ENCODE measurements at regions not wholly inside any gene's neighbourhood (a gene's known extent, or its start where the extent isn't known, plus 50 kb on each side); places are given as distances from the start of the nearest gene placed in this dataset.

DNA sequence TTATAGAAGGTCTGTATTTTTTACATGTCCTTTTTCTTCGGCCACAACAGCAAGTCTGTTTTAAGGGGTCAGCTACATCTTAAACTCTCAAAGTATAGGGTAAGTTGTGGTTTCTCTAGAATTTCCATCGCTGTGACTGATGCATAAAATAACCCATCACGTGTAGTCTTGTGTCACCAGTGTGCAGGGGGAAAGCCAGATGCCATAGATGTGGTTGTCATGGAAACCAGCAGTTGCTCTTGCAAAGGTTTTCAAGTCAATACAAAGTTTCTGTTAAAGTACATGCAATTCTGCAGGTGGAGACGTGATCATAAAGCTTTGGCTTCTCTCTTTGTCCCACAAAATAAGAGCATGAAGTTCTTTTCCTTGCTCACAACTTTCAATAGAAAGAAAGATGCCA, 210.3 kb upstream of the ONECUT1 start:
- DNase-seq = no peak

GRCh38 chr15:52997123-52997522, 207.0 kb upstream of the ONECUT1 start:
- no peak for DNase-seq

- no peak for DNase-seq
Measured at GRCh38 chr15:52994290-52994689, 204.2 kb upstream of the ONECUT1 start.

DNA sequence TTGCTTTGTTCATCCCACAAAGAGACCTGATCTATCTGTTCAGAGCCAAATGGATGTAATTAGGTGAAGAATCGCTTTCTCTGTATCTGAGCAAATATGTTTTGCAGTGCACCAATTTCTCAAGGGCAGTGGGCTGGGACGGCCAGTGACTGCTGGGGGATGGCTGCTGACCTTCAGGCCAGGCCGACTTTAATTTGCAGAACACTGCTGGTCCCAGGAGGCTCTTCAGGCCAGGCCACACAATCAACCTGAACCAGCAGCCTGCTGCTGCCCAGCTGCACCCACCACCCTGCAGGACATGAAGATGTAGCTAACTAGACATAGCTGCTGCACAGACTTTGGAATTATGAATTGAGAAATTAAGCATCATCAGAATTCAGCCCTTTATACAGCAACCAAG, 194.4 kb upstream of the ONECUT1 start:
- no peak for DNase-seq

DNA sequence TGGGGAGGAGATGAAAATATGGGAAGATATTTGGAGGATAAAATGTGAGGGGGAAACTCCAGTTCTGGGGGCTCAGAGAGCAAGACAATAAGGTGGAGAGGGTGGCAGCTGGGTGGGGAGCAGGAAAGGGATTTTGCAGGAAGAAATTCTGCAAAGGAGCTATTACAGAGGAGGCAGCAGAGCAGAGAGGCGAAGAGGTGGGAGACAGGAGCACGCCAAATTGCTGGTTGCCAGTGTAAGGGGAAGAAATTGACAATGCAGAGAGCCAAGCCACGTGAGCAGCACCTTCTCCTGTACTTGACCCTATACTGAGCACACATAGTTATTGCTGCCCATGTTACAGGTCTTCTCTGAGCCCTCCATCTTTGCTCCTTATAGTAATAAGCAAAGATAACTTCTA, 190.3 kb upstream of the ONECUT1 start:
- no peak for DNase-seq

GRCh38 chr15:52976516-52977075, 186.5 kb upstream of the ONECUT1 start:
- DNase-seq = no peak

- no peak for DNase-seq
Measured at GRCh38 chr15:52975941-52976449, 185.9 kb upstream of the ONECUT1 start.

- no peak for DNase-seq
Measured at GRCh38 chr15:52963865-52964264, 173.7 kb upstream of the ONECUT1 start.

DNA sequence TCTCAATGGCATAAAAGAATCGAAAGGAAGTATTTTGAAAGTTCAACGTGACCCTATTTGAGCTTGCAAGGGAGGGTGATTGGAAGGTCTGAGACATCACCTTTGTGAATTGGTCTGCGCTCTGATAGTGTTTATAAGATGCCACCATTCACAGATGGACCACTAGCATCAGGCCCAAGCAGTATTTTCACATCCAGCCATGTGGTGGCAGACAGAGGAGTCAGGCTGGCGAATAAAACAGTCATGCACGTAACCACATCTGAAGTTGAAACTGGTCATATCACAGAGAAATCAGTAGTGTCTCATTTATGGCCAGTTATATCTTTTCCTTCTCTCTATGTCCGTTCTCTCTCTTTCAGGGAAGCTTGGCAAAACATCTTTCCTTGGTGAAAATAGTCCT, 170.1 kb upstream of the ONECUT1 start:
- DNase-seq = no peak

- DNase-seq = no peak
Measured at GRCh38 chr15:52943746-52944145, 153.6 kb upstream of the ONECUT1 start.

GRCh38 chr15:52936489-52936888, 146.4 kb upstream of the ONECUT1 start:
- DNase-seq = no peak

- DNase-seq = no peak
Measured at GRCh38 chr15:52925130-52925529, 135.0 kb upstream of the ONECUT1 start.

DNA sequence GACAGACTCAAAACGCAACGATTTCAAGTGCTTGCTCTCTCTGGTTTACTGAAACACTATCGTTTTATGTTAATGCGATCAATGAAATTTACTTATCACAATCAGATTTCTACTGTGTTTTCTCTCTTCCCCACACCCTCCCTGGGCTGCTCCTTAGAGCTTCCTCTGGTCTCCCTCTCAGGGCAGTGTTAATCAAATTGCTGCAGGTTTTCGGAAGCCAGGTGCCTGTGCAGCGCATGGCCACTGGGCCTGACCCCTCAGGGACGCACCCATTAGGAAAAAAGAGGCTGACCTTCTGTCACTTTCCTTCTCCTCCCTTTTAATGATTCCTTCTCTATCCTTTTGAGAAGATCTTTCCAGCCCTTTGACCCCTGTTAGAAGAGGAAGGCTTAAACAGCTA, 134.5 kb upstream of the ONECUT1 start:
- no peak for DNase-seq

DNA sequence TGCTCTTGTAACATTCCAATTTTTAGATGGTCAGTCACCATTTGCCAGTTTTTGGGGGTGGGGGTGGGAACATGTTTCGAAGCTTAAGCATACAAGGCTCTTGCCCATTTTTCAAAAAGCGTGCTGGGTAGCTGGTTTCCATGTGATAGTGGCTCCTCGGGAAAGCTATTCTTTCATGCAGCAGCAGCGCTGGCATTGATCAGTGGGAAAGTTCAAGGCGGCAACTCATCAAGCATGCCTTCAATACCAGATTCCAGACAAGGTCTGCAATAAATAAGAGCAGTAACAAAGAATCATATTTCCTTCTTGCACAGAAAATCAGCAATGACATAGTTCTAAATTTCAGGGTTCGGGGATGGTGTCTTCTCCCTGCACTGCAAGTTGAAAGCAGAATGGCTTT, 133.5 kb upstream of the ONECUT1 start:
- no peak for DNase-seq

DNA sequence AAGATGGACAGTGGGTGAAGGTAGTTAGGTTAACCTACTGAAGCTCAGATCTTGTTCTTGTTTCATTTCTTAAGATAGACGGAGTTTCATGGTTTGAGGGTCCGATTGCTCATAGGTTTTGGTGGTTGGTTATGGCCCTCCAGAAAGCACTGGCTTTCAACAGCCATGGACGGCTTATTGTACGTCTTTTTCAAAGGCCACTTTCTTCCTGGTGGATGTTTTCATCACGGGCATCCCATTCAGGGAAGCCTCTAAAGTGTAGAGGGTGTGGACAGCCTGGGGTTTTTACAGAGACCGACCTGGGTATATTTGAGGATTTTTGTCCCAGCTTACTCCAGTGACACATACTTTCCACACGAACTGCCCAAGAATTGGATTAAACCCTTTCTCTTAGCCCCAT, 132.7 kb upstream of the ONECUT1 start:
- DNase-seq = no peak

- DNase-seq = no peak
Measured at GRCh38 chr15:52912172-52912571, 122.0 kb upstream of the ONECUT1 start.

GRCh38 chr15:52893338-52893737, 103.2 kb upstream of the ONECUT1 start:
- no peak for DNase-seq

DNA sequence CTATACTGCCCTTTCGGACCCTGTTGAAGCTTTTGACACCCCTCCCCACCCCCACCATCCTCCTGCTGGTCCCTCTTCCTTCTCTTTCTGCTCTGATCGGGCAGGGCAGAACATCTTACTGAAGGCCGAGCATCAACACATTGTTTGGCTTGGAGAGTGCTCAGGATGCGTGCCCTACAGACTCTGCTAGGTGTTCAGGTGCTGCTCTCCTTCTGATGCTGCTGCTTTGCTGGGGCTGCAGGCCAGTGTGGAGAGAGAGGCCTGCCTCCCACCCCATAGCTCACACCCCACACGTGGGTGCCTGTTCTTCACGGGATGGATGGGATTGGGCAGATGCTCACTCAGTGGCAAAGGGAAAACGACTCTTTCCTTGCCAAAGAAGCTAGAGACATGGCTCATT, 89.8 kb upstream of the ONECUT1 start:
- no peak for DNase-seq

- no peak for DNase-seq
Measured at GRCh38 chr15:52879145-52879544, 89.0 kb upstream of the ONECUT1 start.

DNA sequence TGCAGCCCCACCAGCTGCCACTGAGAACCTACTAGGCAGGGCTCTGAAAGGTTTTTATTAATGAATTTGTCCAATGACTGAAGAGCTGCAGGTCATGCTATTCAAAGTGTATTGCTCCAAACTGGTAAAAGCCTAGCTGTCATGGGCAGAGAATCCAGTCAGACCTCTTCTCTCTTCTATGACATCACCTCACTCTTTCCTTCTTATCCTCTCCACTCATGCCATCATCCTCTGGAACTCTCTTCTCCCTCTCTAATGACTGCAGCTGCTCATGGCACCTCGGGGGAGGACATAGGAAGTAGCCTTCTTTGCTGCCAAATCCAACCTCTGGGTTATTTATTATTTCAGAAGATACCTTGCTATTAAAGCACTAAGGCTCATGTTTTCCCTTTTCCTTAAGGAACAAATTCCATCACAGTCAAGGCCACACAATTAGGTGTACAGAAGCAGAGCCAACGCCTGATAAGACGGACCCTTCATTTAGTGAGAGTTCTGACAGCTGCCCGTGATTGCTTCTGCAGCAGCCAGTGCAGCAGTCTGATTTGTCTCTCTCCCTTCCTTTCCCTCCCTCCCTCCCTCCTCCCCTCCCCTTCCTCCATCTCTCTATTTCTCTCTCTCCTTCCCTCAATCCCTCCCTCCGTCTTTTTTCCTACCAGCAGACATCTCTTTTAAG, 87.0 kb upstream of the ONECUT1 start:
- no peak for DNase-seq

GRCh38 chr15:52872036-52872818, 82.1 kb upstream of the ONECUT1 start:
- DNase-seq = no peak

DNA sequence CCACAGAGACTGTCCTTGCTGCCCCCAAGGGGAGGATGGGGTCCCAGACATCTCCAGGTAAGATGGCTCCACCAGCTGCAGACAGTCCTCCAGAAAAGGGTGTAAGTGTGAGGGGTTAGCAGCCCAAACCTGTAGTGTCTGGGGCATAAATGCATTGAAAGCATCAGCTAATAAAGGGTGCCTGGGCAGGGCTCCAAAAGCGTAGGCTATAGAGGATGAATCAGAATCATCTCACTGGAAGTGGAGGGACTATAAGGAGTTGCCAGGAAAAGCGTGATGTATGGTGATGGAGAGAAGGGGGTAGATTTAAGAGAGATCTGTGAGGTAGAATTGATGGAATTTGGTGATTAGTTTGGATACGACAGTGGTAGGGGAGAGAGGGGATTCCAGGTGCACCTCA, 79.9 kb upstream of the ONECUT1 start:
- DNase-seq = no peak

DNA sequence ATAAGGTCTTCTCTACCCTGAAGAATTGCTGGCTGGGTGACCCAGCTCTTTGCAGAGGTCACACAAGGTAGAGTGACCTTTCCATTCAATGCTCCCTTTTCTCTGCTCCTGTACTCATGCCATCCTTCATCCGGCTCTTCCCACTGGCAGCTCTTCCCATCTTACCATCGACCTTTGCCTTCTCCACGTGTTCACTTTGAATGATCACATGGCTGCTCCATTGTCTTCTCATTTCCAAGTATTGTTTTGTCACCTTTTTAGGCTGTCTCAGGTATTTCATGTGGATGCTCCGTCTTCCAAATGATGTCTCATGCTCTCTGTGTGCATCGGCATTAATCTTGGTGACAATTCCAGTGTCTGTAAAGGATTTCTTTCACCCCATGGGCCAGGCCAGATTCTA, 76.6 kb upstream of the ONECUT1 start:
- no peak for DNase-seq

DNA sequence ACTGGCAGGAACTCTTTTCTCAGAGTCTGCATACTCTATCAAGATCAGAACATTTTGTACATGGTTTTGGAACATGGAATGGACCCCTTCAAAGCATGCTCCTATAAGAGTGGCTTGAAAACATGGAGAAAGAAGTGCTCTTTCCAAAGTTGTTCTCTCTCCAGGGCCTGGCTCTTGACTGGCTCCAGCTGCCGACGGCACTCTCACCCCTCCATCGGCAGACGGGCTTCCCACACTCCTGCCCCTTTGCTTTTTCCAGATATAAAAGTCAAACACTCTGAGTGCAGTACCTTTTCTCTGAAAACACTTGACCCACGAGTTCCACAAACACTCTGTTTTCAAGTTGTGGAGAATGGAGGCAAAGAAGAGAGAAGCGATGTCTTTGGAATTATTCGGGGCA, 72.5 kb upstream of the ONECUT1 start:
- no peak for DNase-seq
